ENCODE measurements at regions not wholly inside any gene's neighbourhood (a gene's known extent, or its start where the extent isn't known, plus 50 kb on each side); places are given as distances from the start of the nearest gene placed in this dataset.

DNA sequence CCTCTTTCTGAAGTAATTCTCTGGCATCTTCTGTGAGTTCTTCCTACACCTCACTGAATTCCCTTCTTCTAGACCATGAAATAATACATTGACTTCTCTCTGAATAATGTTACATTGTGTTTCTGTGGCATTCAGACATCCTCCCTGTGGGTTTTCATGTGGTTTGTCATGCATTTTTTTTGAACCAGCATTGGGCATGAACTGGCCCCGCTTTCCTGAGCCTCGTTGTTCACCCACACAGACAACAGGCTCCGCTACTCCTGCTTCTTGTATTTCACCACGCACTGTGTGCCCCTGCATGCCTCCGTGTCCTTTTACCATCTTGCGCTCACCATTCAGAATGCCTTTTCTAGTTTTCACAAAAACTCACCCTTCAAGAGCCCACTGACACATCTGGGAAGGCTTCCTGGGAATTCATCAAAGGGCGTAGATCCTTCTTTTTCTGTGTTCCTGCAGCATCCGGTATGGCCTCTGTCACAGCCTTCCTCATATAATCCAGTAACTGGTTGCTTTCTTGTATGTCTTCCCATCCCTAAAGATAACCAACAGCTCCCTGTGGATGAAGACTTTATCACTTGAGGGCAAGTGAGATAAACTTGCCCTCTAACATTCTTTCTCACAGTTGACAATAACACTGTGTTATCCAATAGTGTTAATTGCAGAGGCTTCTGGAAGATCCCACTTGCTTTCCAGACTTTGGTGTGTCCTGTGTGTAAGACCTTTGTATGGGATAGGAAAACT is 51.5 kb upstream of the ADAMTSL1 start:
- no peak overlapping the region for H3K27ac ChIP-seq
- no peaks in the 10 kb centered on the region for H3K36me3 ChIP-seq (ENCODE audit: insufficient read depth)
- H3K9ac ChIP-seq, result no peak overlapping the region
- no peaks in the 10 kb centered on the region for H3K27me3 ChIP-seq (ENCODE audit: insufficient read depth, low read depth)
- H3K4me2 ChIP-seq, result no peak overlapping the region
- H3K4me1 ChIP-seq (ENCODE audit: low read depth, poor library complexity, severe bottlenecking), result no peaks in the 10 kb centered on the region
- no peaks in the 10 kb centered on the region for H3K79me2 ChIP-seq (ENCODE audit: insufficient read depth, low read depth)
- TF ChIP-seq, protein P1, sequence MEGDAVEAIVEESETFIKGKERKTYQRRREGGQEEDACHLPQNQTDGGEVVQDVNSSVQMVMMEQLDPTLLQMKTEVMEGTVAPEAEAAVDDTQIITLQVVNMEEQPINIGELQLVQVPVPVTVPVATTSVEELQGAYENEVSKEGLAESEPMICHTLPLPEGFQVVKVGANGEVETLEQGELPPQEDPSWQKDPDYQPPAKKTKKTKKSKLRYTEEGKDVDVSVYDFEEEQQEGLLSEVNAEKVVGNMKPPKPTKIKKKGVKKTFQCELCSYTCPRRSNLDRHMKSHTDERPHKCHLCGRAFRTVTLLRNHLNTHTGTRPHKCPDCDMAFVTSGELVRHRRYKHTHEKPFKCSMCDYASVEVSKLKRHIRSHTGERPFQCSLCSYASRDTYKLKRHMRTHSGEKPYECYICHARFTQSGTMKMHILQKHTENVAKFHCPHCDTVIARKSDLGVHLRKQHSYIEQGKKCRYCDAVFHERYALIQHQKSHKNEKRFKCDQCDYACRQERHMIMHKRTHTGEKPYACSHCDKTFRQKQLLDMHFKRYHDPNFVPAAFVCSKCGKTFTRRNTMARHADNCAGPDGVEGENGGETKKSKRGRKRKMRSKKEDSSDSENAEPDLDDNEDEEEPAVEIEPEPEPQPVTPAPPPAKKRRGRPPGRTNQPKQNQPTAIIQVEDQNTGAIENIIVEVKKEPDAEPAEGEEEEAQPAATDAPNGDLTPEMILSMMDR (conservative IDR thresholded peaks at IDR 0.05; ENCODE audit: low read depth, low read length), result no peak
- H3K4me3 ChIP-seq (IDR thresholded peaks at IDR 0.05; ENCODE audit: insufficient read depth, low read depth, low read length), result no peak overlapping the region
- H2AFZ ChIP-seq (ENCODE audit: low read depth), result no peak overlapping the region
- H4K20me1 ChIP-seq (ENCODE audit: insufficient read depth), result no peaks in the 10 kb centered on the region

DNA sequence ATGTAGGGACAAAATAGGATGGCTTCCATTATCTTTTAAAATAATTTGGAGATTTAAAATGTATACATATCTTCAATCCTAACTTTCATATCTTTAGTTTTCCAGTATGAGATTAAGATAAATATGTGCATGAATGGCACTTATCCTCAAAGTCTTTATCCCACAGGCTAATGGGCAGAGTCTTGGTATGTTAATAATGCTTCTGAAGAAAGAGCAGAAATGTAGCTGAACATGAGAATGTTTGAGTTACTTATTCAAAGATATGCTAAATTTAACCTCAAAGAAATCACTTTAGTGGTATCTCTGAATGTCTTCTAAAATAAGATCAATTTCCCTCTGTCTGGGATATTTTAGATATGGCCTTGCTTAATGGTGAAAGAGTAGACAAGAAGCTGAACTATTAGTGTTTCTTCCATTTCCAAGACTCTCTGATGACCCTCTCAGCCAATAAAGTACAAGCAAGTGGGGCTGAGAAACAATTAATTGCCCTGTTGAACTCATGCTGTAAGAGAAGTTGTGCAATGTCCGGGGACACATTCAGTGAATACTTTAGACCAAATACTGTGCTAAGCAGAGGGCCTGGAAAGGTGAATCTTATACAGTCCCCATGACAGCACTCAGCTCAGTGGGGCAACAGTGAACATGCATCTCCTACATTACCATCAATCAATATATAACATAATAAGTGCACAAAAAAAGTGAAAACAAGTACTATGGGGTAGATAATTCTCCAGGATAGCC is 50.0 kb upstream of the ADAMTSL1 start:
- Histone ChIP-seq H3K4me1 (ENCODE audit: low read depth, poor library complexity, severe bottlenecking) (no peaks in the 10 kb centered on the region), H3K27me3 (ENCODE audit: insufficient read depth, low read depth) (no peaks in the 10 kb centered on the region), H3K4me2 (no peak overlapping the region), H3K36me3 (ENCODE audit: insufficient read depth) (no peaks in the 10 kb centered on the region), H4K20me1 (ENCODE audit: insufficient read depth) (no peaks in the 10 kb centered on the region), H3K4me3 (IDR thresholded peaks at IDR 0.05; ENCODE audit: insufficient read depth, low read depth, low read length) (no peak overlapping the region), H3K27ac (no peak overlapping the region), H3K9ac (no peak overlapping the region), H2AFZ (ENCODE audit: low read depth) (no peak overlapping the region), H3K79me2 (ENCODE audit: insufficient read depth, low read depth) (no peaks in the 10 kb centered on the region)
- TF ChIP-seq, protein P1 (conservative IDR thresholded peaks at IDR 0.05; ENCODE audit: low read depth, low read length), result no peak
